ENCODE measurements at regions not wholly inside any gene's neighbourhood (a gene's known extent, or its start where the extent isn't known, plus 50 kb on each side); places are given as distances from the start of the nearest gene placed in this dataset.
"Not testable (repeated sequence)": the region's sequence is repeated elsewhere in the genome, so short reads cannot be mapped to it uniquely, and the experiment has no call there.

GRCh38 chr3:165918657-165918979 is 81.4 kb upstream of the BCHE start:
- no peak for DNase-seq (ENCODE audit: low spot score)
- intact Hi-C loops (cut with DNase I), result no loop called here

GRCh38 chr3:165917938-165918656 is 80.9 kb upstream of the BCHE start:
- intact Hi-C loops (cut with DNase I); DNase-seq (ENCODE audit: low spot score): not testable (repeated sequence)

DNA sequence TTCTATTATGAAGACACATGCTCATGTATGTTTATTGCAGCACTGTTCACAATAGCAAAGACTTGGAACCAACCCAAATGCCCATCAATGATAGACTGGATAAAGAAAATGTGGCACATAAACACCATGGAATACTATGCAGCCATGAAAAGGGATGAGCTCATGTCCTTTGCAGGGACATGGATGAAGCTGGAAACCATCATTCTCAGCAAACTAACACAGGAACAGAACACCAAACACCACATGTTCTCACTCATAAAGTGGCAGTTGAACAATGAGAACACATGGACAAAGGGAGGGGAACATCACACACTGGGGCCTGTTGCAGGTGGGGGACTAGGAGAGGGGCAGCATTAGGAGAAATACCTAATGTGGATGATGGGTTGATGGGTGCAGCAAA is 77.9 kb upstream of the BCHE start:
- DNase-seq (ENCODE audit: low spot score); intact Hi-C loops (cut with DNase I): not testable (repeated sequence)

DNA sequence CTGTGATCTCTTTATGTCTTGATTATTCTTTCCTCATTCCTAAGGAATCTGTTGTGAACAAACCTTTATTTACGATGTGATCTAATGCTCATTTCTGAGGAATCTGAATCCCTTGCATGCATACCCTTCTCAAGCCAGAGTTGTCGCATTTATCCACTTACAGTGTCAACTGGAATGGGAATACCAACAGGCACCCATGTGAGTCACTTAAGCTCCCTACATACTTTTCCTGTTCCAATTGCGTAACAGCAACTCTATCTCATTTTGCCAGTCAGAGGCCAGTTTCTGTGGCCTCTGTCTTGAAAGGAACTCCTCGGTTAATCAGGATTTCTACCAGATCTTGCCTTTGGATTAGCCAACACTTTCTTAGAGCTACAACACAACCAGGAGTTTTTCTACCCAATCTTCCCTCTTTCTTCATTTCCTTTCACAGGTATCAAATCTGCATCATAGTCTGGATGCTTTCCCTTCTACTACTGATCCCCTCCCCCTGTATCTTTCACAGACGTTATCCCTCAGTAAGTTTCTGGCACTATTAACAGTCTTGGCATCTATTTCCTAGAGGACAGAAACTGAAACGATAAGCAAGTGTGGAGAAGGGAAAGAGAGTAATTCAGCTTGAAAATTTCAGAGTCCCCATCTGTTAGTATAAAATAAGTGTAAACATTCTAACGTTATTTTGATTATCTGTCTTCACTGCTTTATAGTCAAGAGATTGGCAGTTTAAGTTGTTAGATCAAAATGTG is 66.8 kb upstream of the BCHE start:
- intact Hi-C loops (cut with DNase I), result no loop called here

GRCh38 chr3:165899066-165899465 is 61.8 kb upstream of the BCHE start:
- DNase-seq (ENCODE audit: low spot score), result no peak
- intact Hi-C loops (cut with DNase I), result no loop called here

More for the DNA sequence above, 66.8 kb upstream of the BCHE start:
- no peak for DNase-seq (ENCODE audit: low spot score)

GRCh38 chr3:165897137-165897536 is 59.9 kb upstream of the BCHE start:
- intact Hi-C loops (cut with DNase I), result no loop called here
- no peak for DNase-seq (ENCODE audit: low spot score)

GRCh38 chr3:165895919-165896318 is 58.7 kb upstream of the BCHE start:
- intact Hi-C loops (cut with DNase I), result no loop called here

GRCh38 chr3:165892565-165892964 is 55.3 kb upstream of the BCHE start:
- intact Hi-C loops (cut with DNase I), result no loop called here
- DNase-seq (ENCODE audit: low spot score), result no peak

More at GRCh38 chr3:165895919-165896318, 58.7 kb upstream of the BCHE start:
- no peak for DNase-seq (ENCODE audit: low spot score)
